Colonic mucosa (tissue), 4 donors: ENCODE measurements at regions not wholly inside any gene's neighbourhood (a gene's known extent, or its start where the extent isn't known, plus 50 kb on each side); places are given as distances from the start of the nearest gene placed in this dataset.
"Not testable (repeated sequence)": the region's sequence is repeated elsewhere in the genome, so short reads cannot be mapped to it uniquely, and the experiment has no call there.

Source experiments
- DNase-seq: peaks from one replicate; pipeline ENCODE4 v3.0.0-alpha.2; 2020
- H3K27ac ChIP-seq: fragments of 200-600 bp; one replicate; pipeline ENCODE4 v1.8.0; 2021
- H3K27me3 ChIP-seq: fragments of 200-600 bp; one replicate; pipeline ENCODE4 v1.8.0; 2021
- H3K36me3 ChIP-seq: fragments of 200-600 bp; one replicate; pipeline ENCODE4 v1.8.0; 2021
- H3K4me1 ChIP-seq: fragments of 200-600 bp; one replicate; pipeline ENCODE4 v1.8.0; 2021; ENCODE audit warnings: mild to moderate bottlenecking
- H3K4me3 ChIP-seq: fragments of 200-600 bp; one replicate; pipeline ENCODE4 v1.8.0; 2021
- H3K9ac ChIP-seq, 2 donors: one replicate each; pipeline ENCODE4 v1.7.0; 2013; ENCODE audit warnings: control low read depth in 2 of 2, low read depth in 2 of 2, low read length in 2 of 2
- H3K9me3 ChIP-seq: fragments of 200-600 bp; one replicate; pipeline ENCODE4 v1.8.0; 2021
- CTCF ChIP-seq: fragments of 200-600 bp; IDR thresholded peaks from one replicate; pipeline ENCODE4 v1.8.0; 2022; ENCODE audit warnings: antibody characterized with exemption, mild to moderate bottlenecking
- intact Hi-C: fragments of 100-400 bp; cut with DNase I; formaldehyde crosslinking; loops from one replicate; pipeline ENCODE4 v1.14.1; 2022
- donor health status: healthy.
- donor health status: DM: no; HTN: no; CAD: no.
- donor health status: DM: no; HTN: no; CAD: no.

- Histone ChIP-seq H3K27me3 (no peaks in the 10 kb centered on the region), H3K4me3 (no peak overlapping the region), H3K9me3 (no peaks in the 10 kb centered on the region), H3K9ac (no peak overlapping the region), H3K36me3 (no peaks in the 10 kb centered on the region), H3K27ac (no peak overlapping the region), H3K4me1 (no peaks in the 10 kb centered on the region)
- no peak for TF ChIP-seq CTCF
- DNase-seq = no peak
- intact Hi-C loops = no loop called here
Observed at GRCh38 chr2:138381373-138381772, 120.2 kb upstream of the SPOPL start.

GRCh38 chr2:138382672-138383071 lies 118.9 kb upstream of the SPOPL start:
- no peak for TF ChIP-seq CTCF
- intact Hi-C loops = no loop called here
- no peak overlapping the region for H3K4me3 ChIP-seq

GRCh38 chr2:138386191-138386590 lies 115.4 kb upstream of the SPOPL start:
- DNase-seq, intact Hi-C loops, H3K4me3 ChIP-seq, H3K27me3 ChIP-seq, H3K4me1 ChIP-seq, H3K36me3 ChIP-seq, H3K9ac ChIP-seq, H3K27ac ChIP-seq, H3K9me3 ChIP-seq: not testable (repeated sequence)

More at GRCh38 chr2:138382672-138383071, 118.9 kb upstream of the SPOPL start:
- H3K9me3 ChIP-seq = no peaks in the 10 kb centered on the region
- H3K9ac ChIP-seq = no peak overlapping the region
- no peak overlapping the region for H3K27ac ChIP-seq
- H3K27me3 ChIP-seq = no peaks in the 10 kb centered on the region
- DNase-seq = no peak
- no peaks in the 10 kb centered on the region for H3K4me1 ChIP-seq
- H3K36me3 ChIP-seq = no peaks in the 10 kb centered on the region

GRCh38 chr2:138389063-138389462 lies 112.5 kb upstream of the SPOPL start:
- no peak for TF ChIP-seq CTCF
- no peak for DNase-seq
- Histone ChIP-seq H3K27ac (no peak overlapping the region), H3K27me3 (no peaks in the 10 kb centered on the region), H3K9me3 (no peaks in the 10 kb centered on the region), H3K36me3 (no peaks in the 10 kb centered on the region), H3K9ac (no peak overlapping the region), H3K4me1 (no peaks in the 10 kb centered on the region), H3K4me3 (no peak overlapping the region)
- intact Hi-C loops = no loop called here

- Histone ChIP-seq H3K36me3 (no peaks in the 10 kb centered on the region), H3K27ac (no peak overlapping the region), H3K27me3 (no peaks in the 10 kb centered on the region), H3K9ac (no peak overlapping the region), H3K4me1 (no peaks in the 10 kb centered on the region), H3K4me3 (no peak overlapping the region), H3K9me3 (no peaks in the 10 kb centered on the region)
- no peak for DNase-seq
- intact Hi-C loops = no loop called here
- no peak for TF ChIP-seq CTCF
Observed at GRCh38 chr2:138390316-138390945, 111.1 kb upstream of the SPOPL start.

- H3K27me3 ChIP-seq = no peaks in the 10 kb centered on the region
- no peak for TF ChIP-seq CTCF
- DNase-seq = no peak
- intact Hi-C loops = no loop called here
- H3K4me1 ChIP-seq = no peaks in the 10 kb centered on the region
- H3K27ac ChIP-seq = no peak overlapping the region
- no peak overlapping the region for H3K9ac ChIP-seq
- H3K4me3 ChIP-seq = no peak overlapping the region
- H3K9me3 ChIP-seq = no peaks in the 10 kb centered on the region
- no peaks in the 10 kb centered on the region for H3K36me3 ChIP-seq
Observed at GRCh38 chr2:138391946-138392345, 109.6 kb upstream of the SPOPL start.
